ENCODE measurements at regions not wholly inside any gene's neighbourhood (a gene's known extent, or its start where the extent isn't known, plus 50 kb on each side); places are given as distances from the start of the nearest gene placed in this dataset.

GRCh38 chr5:152151940-152152339 lies 227.3 kb upstream of the GLRA1 start:
- TF ChIP-seq EZH2phosphoT487 (IDR thresholded peaks at IDR 0.05), result no peak
- TF ChIP-seq EZH2 (IDR thresholded peaks at IDR 0.05), result no peak
- TF ChIP-seq CTCF (IDR thresholded peaks at IDR 0.05), result no peak
- no peaks in the 10 kb centered on the region for H3K79me2 ChIP-seq (ENCODE audit: low read depth)
- no peaks in the 10 kb centered on the region for H3F3A ChIP-seq (ENCODE audit: low read depth)
- H3K4me3 ChIP-seq, result no peak overlapping the region
- no peaks in the 10 kb centered on the region for H4K20me1 ChIP-seq (ENCODE audit: low read depth)
- H3K27ac ChIP-seq, result no peak overlapping the region
- Mint-ChIP-seq H3K27me3 (ENCODE audit: insufficient read depth, low read depth) (peaks cover 4% of the 10 kb centered on the region), H3K27ac (no peak overlapping the region), H3K36me3 (no peaks in the 10 kb centered on the region), H3K9me3 (peaks cover 12% of the 10 kb centered on the region), H3K4me3 (no peak overlapping the region), H3K4me1 (no peaks in the 10 kb centered on the region)
- no peak overlapping the region for H3K4me2 ChIP-seq
- no peak overlapping the region for H3K9ac ChIP-seq
- no peaks in the 10 kb centered on the region for H3K9me3 ChIP-seq (ENCODE audit: low read depth)
- H2AFZ ChIP-seq (replicated peaks), result no peak overlapping the region
- H3K27me3 ChIP-seq, result no peaks in the 10 kb centered on the region
- no peaks in the 10 kb centered on the region for H3K4me1 ChIP-seq
- no peaks in the 10 kb centered on the region for H3K36me3 ChIP-seq
- DNase-seq (ENCODE audit: low spot score), result no peak

- no peak overlapping the region for H3K4me2 ChIP-seq
- H3F3A ChIP-seq (ENCODE audit: low read depth), result no peaks in the 10 kb centered on the region
- H3K4me1 ChIP-seq, result no peaks in the 10 kb centered on the region
- H3K36me3 Mint-ChIP-seq, result no peaks in the 10 kb centered on the region
- no peaks in the 10 kb centered on the region for H4K20me1 ChIP-seq (ENCODE audit: low read depth)
- no peak overlapping the region for H3K4me3 Mint-ChIP-seq
- H3K27me3 ChIP-seq, result no peaks in the 10 kb centered on the region
- H2AFZ ChIP-seq (replicated peaks), result no peak overlapping the region
- H3K9me3 Mint-ChIP-seq, result peaks cover 8% of the 10 kb centered on the region
- no peaks in the 10 kb centered on the region for H3K36me3 ChIP-seq
- DNase-seq (ENCODE audit: low spot score), result no peak
- no peak for TF ChIP-seq EZH2 (IDR thresholded peaks at IDR 0.05)
- no peak for TF ChIP-seq EZH2phosphoT487 (IDR thresholded peaks at IDR 0.05)
- TF ChIP-seq CTCF (IDR thresholded peaks at IDR 0.05), result no peak
- no peaks in the 10 kb centered on the region for H3K4me1 Mint-ChIP-seq
- peaks cover 4% of the 10 kb centered on the region for H3K27me3 Mint-ChIP-seq (ENCODE audit: insufficient read depth, low read depth)
- H3K9me3 ChIP-seq (ENCODE audit: low read depth), result no peaks in the 10 kb centered on the region
- no peak overlapping the region for H3K9ac ChIP-seq
- no peaks in the 10 kb centered on the region for H3K79me2 ChIP-seq (ENCODE audit: low read depth)
- no peak overlapping the region for H3K27ac Mint-ChIP-seq
- H3K4me3 ChIP-seq, result no peak overlapping the region
- no peak overlapping the region for H3K27ac ChIP-seq
Observed at GRCh38 chr5:152151113-152151512, 226.5 kb upstream of the GLRA1 start.

- H3K4me3 ChIP-seq, result no peak overlapping the region
- H3K4me2 ChIP-seq, result no peak overlapping the region
- H2AFZ ChIP-seq (replicated peaks), result no peak overlapping the region
- no peak overlapping the region for H3K4me3 Mint-ChIP-seq
- H3K27me3 Mint-ChIP-seq (ENCODE audit: insufficient read depth, low read depth), result peaks cover 4% of the 10 kb centered on the region
- no peaks in the 10 kb centered on the region for H3K36me3 Mint-ChIP-seq
- no peak overlapping the region for H3K9ac ChIP-seq
- no peaks in the 10 kb centered on the region for H3K9me3 ChIP-seq (ENCODE audit: low read depth)
- no peaks in the 10 kb centered on the region for H3F3A ChIP-seq (ENCODE audit: low read depth)
- H3K27me3 ChIP-seq, result no peaks in the 10 kb centered on the region
- no peaks in the 10 kb centered on the region for H3K4me1 Mint-ChIP-seq
- H3K36me3 ChIP-seq, result no peaks in the 10 kb centered on the region
- no peaks in the 10 kb centered on the region for H4K20me1 ChIP-seq (ENCODE audit: low read depth)
- H3K4me1 ChIP-seq, result no peaks in the 10 kb centered on the region
- TF ChIP-seq EZH2phosphoT487 (IDR thresholded peaks at IDR 0.05), result no peak
- H3K79me2 ChIP-seq (ENCODE audit: low read depth), result no peaks in the 10 kb centered on the region
- no peak for DNase-seq (ENCODE audit: low spot score)
- no peak overlapping the region for H3K27ac ChIP-seq
- no peak overlapping the region for H3K27ac Mint-ChIP-seq
- no peaks in the 10 kb centered on the region for H3K9me3 Mint-ChIP-seq
Observed at GRCh38 chr5:152147286-152147685, 222.6 kb upstream of the GLRA1 start.

- Histone ChIP-seq H3K4me1 (no peaks in the 10 kb centered on the region), H3K27ac (no peak overlapping the region), H3K9me3 (ENCODE audit: low read depth) (no peaks in the 10 kb centered on the region), H3K79me2 (ENCODE audit: low read depth) (no peaks in the 10 kb centered on the region), H3F3A (ENCODE audit: low read depth) (no peaks in the 10 kb centered on the region), H3K9ac (no peak overlapping the region), H2AFZ (replicated peaks) (no peak overlapping the region), H3K4me3 (no peak overlapping the region), H3K36me3 (no peaks in the 10 kb centered on the region), H3K4me2 (no peak overlapping the region), H4K20me1 (ENCODE audit: low read depth) (no peaks in the 10 kb centered on the region), H3K27me3 (no peaks in the 10 kb centered on the region)
- H3K4me3 Mint-ChIP-seq, result no peak overlapping the region
- H3K27ac Mint-ChIP-seq, result no peak overlapping the region
- no peaks in the 10 kb centered on the region for H3K36me3 Mint-ChIP-seq
- H3K27me3 Mint-ChIP-seq (ENCODE audit: insufficient read depth, low read depth), result peaks cover 8% of the 10 kb centered on the region
- H3K4me1 Mint-ChIP-seq, result no peaks in the 10 kb centered on the region
- DNase-seq (ENCODE audit: low spot score), result no peak
- no peaks in the 10 kb centered on the region for H3K9me3 Mint-ChIP-seq
- TF ChIP-seq EZH2 (IDR thresholded peaks at IDR 0.05), result no peak
Observed at GRCh38 chr5:152146566-152146965, 221.9 kb upstream of the GLRA1 start.
